ENCODE measurements at regions not wholly inside any gene's neighbourhood (a gene's known extent, or its start where the extent isn't known, plus 50 kb on each side); places are given as distances from the start of the nearest gene placed in this dataset.
"Not testable (repeated sequence)": the region's sequence is repeated elsewhere in the genome, so short reads cannot be mapped to it uniquely, and the experiment has no call there.

DNA sequence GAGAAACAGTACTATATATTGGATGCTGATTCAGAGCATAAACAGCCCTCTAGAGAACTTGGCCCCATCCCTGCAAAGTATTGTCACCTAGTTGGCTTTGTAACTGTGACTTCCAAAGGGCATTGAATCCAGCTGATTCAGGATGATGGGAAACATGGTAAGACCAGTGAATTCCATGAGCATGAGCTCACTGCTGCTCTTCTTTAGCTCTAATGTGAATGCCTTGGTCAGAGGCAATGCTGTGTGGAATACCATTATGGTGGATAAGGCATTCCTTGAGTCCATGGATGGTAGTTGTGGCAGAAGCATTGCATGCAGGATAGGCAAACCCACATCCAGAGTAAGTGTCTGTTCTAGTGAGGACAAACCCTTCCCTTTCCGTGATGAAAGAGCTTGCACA lies 365.6 kb upstream of the EDA2R start:
- no peak overlapping the region for H3K27ac ChIP-seq (ENCODE audit: low read length)
- H3K27me3 ChIP-seq (ENCODE audit: insufficient read depth, low read depth, low read length) = no peaks in the 10 kb centered on the region
- H3K4me3 ChIP-seq (ENCODE audit: low read length) = no peak overlapping the region
- no peaks in the 10 kb centered on the region for H4K20me1 ChIP-seq (ENCODE audit: insufficient read depth)
- no peaks in the 10 kb centered on the region for H3K36me3 ChIP-seq (ENCODE audit: insufficient read depth, low read length)
- no peak for TF ChIP-seq REST (IDR thresholded peaks at IDR 0.05; ENCODE audit: borderline replicate concordance)
- no peak for TF ChIP-seq SMC3 (conservative IDR thresholded peaks at IDR 0.05; ENCODE audit: poor library complexity)
- no peak for TF ChIP-seq EZH2 (IDR thresholded peaks at IDR 0.05; ENCODE audit: borderline replicate concordance, insufficient read depth, low read length, poor library complexity, severe bottlenecking)
- no peak for TF ChIP-seq TAF1 (IDR thresholded peaks at IDR 0.05; ENCODE audit: low read depth)
- no peak for TF ChIP-seq MXI1 (conservative IDR thresholded peaks at IDR 0.05; ENCODE audit: poor library complexity, severe bottlenecking)
- no peak for TF ChIP-seq RAD21 (conservative IDR thresholded peaks at IDR 0.05)
- no peak for TF ChIP-seq POLR2AphosphoS5 (IDR thresholded peaks at IDR 0.05)
- no peak for TF ChIP-seq CTCF (IDR thresholded peaks at IDR 0.05; ENCODE audit: poor library complexity, severe bottlenecking)
- no peak for TF ChIP-seq EP300 (conservative IDR thresholded peaks at IDR 0.05; ENCODE audit: poor library complexity, severe bottlenecking)
- no peaks in the 10 kb centered on the region for H3K9me3 ChIP-seq (ENCODE audit: low read length)
- H3K9me2 ChIP-seq (ENCODE audit: insufficient read depth, low read length) = no peaks in the 10 kb centered on the region
- H3K9ac ChIP-seq (ENCODE audit: low read length) = no peak overlapping the region
- no peak overlapping the region for H3K4me2 ChIP-seq (ENCODE audit: low read length)
- H2AFZ ChIP-seq (ENCODE audit: low read depth, low read length) = no peak overlapping the region
- H3K79me2 ChIP-seq (replicated peaks; ENCODE audit: insufficient read depth, low read length) = no peaks in the 10 kb centered on the region
- no peaks in the 10 kb centered on the region for H3F3A ChIP-seq (ENCODE audit: insufficient read depth, low read length, poor library complexity, severe bottlenecking)

DNA sequence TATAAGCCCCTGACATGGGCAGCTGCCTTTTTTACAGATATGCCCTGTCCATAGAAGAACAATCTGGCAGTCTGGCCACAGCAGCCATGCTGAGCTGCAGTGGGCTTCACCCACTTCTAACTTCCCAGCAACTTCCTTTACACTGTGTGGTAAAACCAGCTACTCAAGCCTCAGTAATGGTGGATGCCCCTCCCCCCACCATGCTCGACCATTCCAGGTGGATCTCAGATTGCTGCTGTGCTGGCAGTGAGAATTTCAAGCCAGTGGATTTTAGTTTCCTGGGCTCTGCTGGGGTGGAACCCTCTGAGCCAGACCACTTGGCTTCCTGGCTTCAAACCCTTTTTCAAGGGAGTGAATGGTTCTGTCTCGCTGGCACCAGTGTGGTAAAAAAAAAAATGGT lies 355.9 kb upstream of the EDA2R start:
- no peak for TF ChIP-seq RAD21 (conservative IDR thresholded peaks at IDR 0.05)
- no peak for TF ChIP-seq CTCF (IDR thresholded peaks at IDR 0.05; ENCODE audit: poor library complexity, severe bottlenecking)
- no peak for TF ChIP-seq REST (IDR thresholded peaks at IDR 0.05; ENCODE audit: borderline replicate concordance)
- TF ChIP-seq POLR2AphosphoS5 (IDR thresholded peaks at IDR 0.05) = no peak
- no peak for TF ChIP-seq EZH2 (IDR thresholded peaks at IDR 0.05; ENCODE audit: borderline replicate concordance, insufficient read depth, low read length, poor library complexity, severe bottlenecking)
- TF ChIP-seq TAF1 (IDR thresholded peaks at IDR 0.05; ENCODE audit: low read depth) = no peak
- no peak for TF ChIP-seq SMC3 (conservative IDR thresholded peaks at IDR 0.05; ENCODE audit: poor library complexity)
- TF ChIP-seq EP300 (conservative IDR thresholded peaks at IDR 0.05; ENCODE audit: poor library complexity, severe bottlenecking) = no peak
- TF ChIP-seq MXI1 (conservative IDR thresholded peaks at IDR 0.05; ENCODE audit: poor library complexity, severe bottlenecking) = no peak
- no peaks in the 10 kb centered on the region for H3K27me3 ChIP-seq (ENCODE audit: insufficient read depth, low read depth, low read length)
- H3K27ac ChIP-seq (ENCODE audit: low read length) = no peak overlapping the region
- no peak overlapping the region for H3K9ac ChIP-seq (ENCODE audit: low read length)
- H3K4me3 ChIP-seq (ENCODE audit: low read length) = no peak overlapping the region
- H3K36me3 ChIP-seq (ENCODE audit: insufficient read depth, low read length) = no peaks in the 10 kb centered on the region
- H3K9me2 ChIP-seq (ENCODE audit: insufficient read depth, low read length) = no peaks in the 10 kb centered on the region
- no peak overlapping the region for H2AFZ ChIP-seq (ENCODE audit: low read depth, low read length)
- no peaks in the 10 kb centered on the region for H3K9me3 ChIP-seq (ENCODE audit: low read length)
- no peaks in the 10 kb centered on the region for H3F3A ChIP-seq (ENCODE audit: insufficient read depth, low read length, poor library complexity, severe bottlenecking)
- no peaks in the 10 kb centered on the region for H4K20me1 ChIP-seq (ENCODE audit: insufficient read depth)
- H3K79me2 ChIP-seq (replicated peaks; ENCODE audit: insufficient read depth, low read length) = no peaks in the 10 kb centered on the region
- H3K4me2 ChIP-seq (ENCODE audit: low read length) = no peak overlapping the region

DNA sequence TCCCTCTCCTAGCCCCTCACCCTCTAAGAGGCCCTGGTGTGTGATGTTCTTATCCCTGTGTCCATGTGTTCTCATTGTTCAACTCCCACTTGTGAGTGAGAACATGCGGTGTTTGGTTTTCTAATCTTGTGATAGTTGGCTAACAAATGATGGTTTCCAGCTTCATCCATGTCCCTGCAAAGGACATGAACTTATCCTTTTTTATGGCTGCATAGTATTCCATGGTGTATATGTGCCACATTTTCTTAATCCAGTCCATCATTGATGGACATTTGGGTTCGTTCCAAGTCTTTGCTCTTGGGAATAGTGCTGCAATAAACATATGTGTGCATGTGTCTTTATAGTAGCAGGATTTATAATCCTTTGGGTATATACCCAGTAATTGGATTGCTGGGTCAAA lies 353.2 kb upstream of the EDA2R start:
- H3F3A ChIP-seq (ENCODE audit: insufficient read depth, low read length, poor library complexity, severe bottlenecking); H3K4me3 ChIP-seq (ENCODE audit: low read length); H3K9me2 ChIP-seq (ENCODE audit: insufficient read depth, low read length); H3K27me3 ChIP-seq (ENCODE audit: insufficient read depth, low read depth, low read length); H3K9me3 ChIP-seq (ENCODE audit: low read length); H3K9ac ChIP-seq (ENCODE audit: low read length); H3K36me3 ChIP-seq (ENCODE audit: insufficient read depth, low read length); H3K27ac ChIP-seq (ENCODE audit: low read length); H3K4me2 ChIP-seq (ENCODE audit: low read length); H2AFZ ChIP-seq (ENCODE audit: low read depth, low read length); H3K79me2 ChIP-seq (replicated peaks; ENCODE audit: insufficient read depth, low read length); H4K20me1 ChIP-seq (ENCODE audit: insufficient read depth): not testable (repeated sequence)

All from neural cell (in vitro differentiated cells).